Large intestine (tissue), 3 donors: ENCODE measurements at regions not wholly inside any gene's neighbourhood (a gene's known extent, or its start where the extent isn't known, plus 50 kb on each side); places are given as distances from the start of the nearest gene placed in this dataset.

Experiments
- DNase-seq, 2 donors: peaks; one replicate each; pipeline versions ENCODE4 v3.0.0 to v3.0.0-alpha.2; 2013
- H3K27ac ChIP-seq: one replicate; pipeline ENCODE4 v1.5.1; 2013; ENCODE audit warnings: low read length
- H3K27me3 ChIP-seq: 2 replicates; pipeline ENCODE4 v1.6.1; 2013; ENCODE audit warnings: low read length; ENCODE audit not compliant: control insufficient read depth, insufficient read depth
- H3K36me3 ChIP-seq: 2 replicates; pipeline ENCODE4 v1.6.1; 2013; ENCODE audit warnings: low read length; ENCODE audit not compliant: control insufficient read depth, insufficient read depth
- H3K4me1 ChIP-seq: one replicate; pipeline ENCODE4 v1.6.1; 2013; ENCODE audit warnings: low read length; ENCODE audit not compliant: control insufficient read depth, insufficient read depth
- H3K4me3 ChIP-seq: one replicate; pipeline ENCODE4 v1.5.1; 2013; ENCODE audit warnings: low read length
- H3K9me3 ChIP-seq: one replicate; pipeline ENCODE4 v1.6.1; 2013; ENCODE audit warnings: mild to moderate bottlenecking, low read depth, low read length, moderate library complexity; ENCODE audit not compliant: control insufficient read depth
- WGBS: methylation state at CpG from one replicate; pipeline ENCODE4 v1.1.5; 2013; ENCODE audit warnings: low lambda C conversion rate; ENCODE audit not compliant: insufficient coverage; 5-methylcytosine and 5-hydroxymethylcytosine counted together

- Histone ChIP-seq H3K27me3 (peaks cover 55% of the 10 kb centered on the region), H3K9me3 (no peaks in the 10 kb centered on the region), H3K4me3 (no peak overlapping the region), H3K27ac (no peak overlapping the region), H3K4me1 (no peaks in the 10 kb centered on the region), H3K36me3 (no peaks in the 10 kb centered on the region)
- DNase-seq, result no peak
- 67% methylated on average over 1 of the region's 2 CpGs for WGBS
Observed at GRCh38 chr15:79206940-79207339, 75.6 kb upstream of the ANKRD34C start.

GRCh38 chr15:79204886-79205675, 77.4 kb upstream of the ANKRD34C start:
- Histone ChIP-seq H3K27ac (no peak overlapping the region), H3K9me3 (no peaks in the 10 kb centered on the region), H3K36me3 (no peaks in the 10 kb centered on the region), H3K4me1 (no peaks in the 10 kb centered on the region), H3K4me3 (no peak overlapping the region), H3K27me3 (peaks cover 44% of the 10 kb centered on the region)
- no peak for DNase-seq
- WGBS, result no CpG with 5 or more reads among the region's 16 CpGs

- Histone ChIP-seq H3K4me3 (no peak overlapping the region), H3K9me3 (no peaks in the 10 kb centered on the region), H3K4me1 (no peaks in the 10 kb centered on the region), H3K36me3 (no peaks in the 10 kb centered on the region), H3K27ac (no peak overlapping the region), H3K27me3 (peaks cover 3% of the 10 kb centered on the region)
- DNase-seq, result no peak
- no CpG with 5 or more reads among the region's 6 CpGs for WGBS
Observed at GRCh38 chr15:79198461-79198860, 84.1 kb upstream of the ANKRD34C start.

GRCh38 chr15:79197285-79197684, 85.2 kb upstream of the ANKRD34C start:
- no peak for DNase-seq
- Histone ChIP-seq H3K36me3 (no peaks in the 10 kb centered on the region), H3K4me1 (no peaks in the 10 kb centered on the region), H3K4me3 (no peak overlapping the region), H3K27me3 (peaks cover 13% of the 10 kb centered on the region), H3K9me3 (no peaks in the 10 kb centered on the region), H3K27ac (no peak overlapping the region)
- no CpG with 5 or more reads among the region's 7 CpGs for WGBS

- Histone ChIP-seq H3K4me3 (no peak overlapping the region), H3K27me3 (peaks cover 13% of the 10 kb centered on the region), H3K27ac (no peak overlapping the region), H3K36me3 (no peaks in the 10 kb centered on the region), H3K9me3 (no peaks in the 10 kb centered on the region), H3K4me1 (no peaks in the 10 kb centered on the region)
- DNase-seq, result no peak
- WGBS, result no CpG with 5 or more reads among the region's 5 CpGs
Observed at GRCh38 chr15:79195802-79196201, 86.7 kb upstream of the ANKRD34C start.

- Histone ChIP-seq H3K4me1 (no peaks in the 10 kb centered on the region), H3K27ac (no peak overlapping the region), H3K36me3 (no peaks in the 10 kb centered on the region), H3K27me3 (peaks cover 13% of the 10 kb centered on the region), H3K9me3 (no peaks in the 10 kb centered on the region), H3K4me3 (no peak overlapping the region)
- DNase-seq, result no peak
- 100% methylated on average over 1 of the region's 4 CpGs for WGBS
Observed at GRCh38 chr15:79195239-79195638, 87.3 kb upstream of the ANKRD34C start.

- WGBS, result 83% methylated on average over 1 of the region's 3 CpGs
- peaks cover 16% of the 10 kb centered on the region for H3K27me3 ChIP-seq
- H3K4me3 ChIP-seq, result no peak overlapping the region
Observed at GRCh38 chr15:79194386-79194785, 88.1 kb upstream of the ANKRD34C start.

GRCh38 chr15:79193549-79193948, 89.0 kb upstream of the ANKRD34C start:
- H3K4me3 ChIP-seq, result no peak overlapping the region
- no peak for DNase-seq
- H3K9me3 ChIP-seq, result no peaks in the 10 kb centered on the region
- H3K27ac ChIP-seq, result no peak overlapping the region
- H3K4me1 ChIP-seq, result no peaks in the 10 kb centered on the region
- peaks cover 16% of the 10 kb centered on the region for H3K27me3 ChIP-seq
- WGBS, result 88% methylated on average over 1 of the region's 2 CpGs
- H3K36me3 ChIP-seq, result no peaks in the 10 kb centered on the region

More at GRCh38 chr15:79194386-79194785, 88.1 kb upstream of the ANKRD34C start:
- Histone ChIP-seq H3K27ac (no peak overlapping the region), H3K36me3 (no peaks in the 10 kb centered on the region), H3K9me3 (no peaks in the 10 kb centered on the region), H3K4me1 (no peaks in the 10 kb centered on the region)
- no peak for DNase-seq

GRCh38 chr15:79193103-79193502, 89.4 kb upstream of the ANKRD34C start:
- Histone ChIP-seq H3K36me3 (no peaks in the 10 kb centered on the region), H3K4me1 (no peaks in the 10 kb centered on the region), H3K9me3 (no peaks in the 10 kb centered on the region), H3K4me3 (no peak overlapping the region), H3K27ac (no peak overlapping the region), H3K27me3 (peaks cover 16% of the 10 kb centered on the region)
- no CpG with 5 or more reads among the region's 6 CpGs for WGBS
- no peak for DNase-seq

GRCh38 chr15:79192462-79193036, 90.0 kb upstream of the ANKRD34C start:
- no peaks in the 10 kb centered on the region for H3K36me3 ChIP-seq
- no CpG with 5 or more reads among the region's 10 CpGs for WGBS
- H3K27ac ChIP-seq, result no peak overlapping the region
- peaks cover 16% of the 10 kb centered on the region for H3K27me3 ChIP-seq
- DNase-seq, result no peak
- no peaks in the 10 kb centered on the region for H3K4me1 ChIP-seq
- H3K4me3 ChIP-seq, result no peak overlapping the region
- no peaks in the 10 kb centered on the region for H3K9me3 ChIP-seq

- Histone ChIP-seq H3K36me3 (no peaks in the 10 kb centered on the region), H3K4me1 (no peaks in the 10 kb centered on the region), H3K4me3 (no peak overlapping the region), H3K9me3 (no peaks in the 10 kb centered on the region), H3K27me3 (peaks cover 14% of the 10 kb centered on the region), H3K27ac (no peak overlapping the region)
- DNase-seq, result no peak
- WGBS, result no CpG with 5 or more reads among the region's 8 CpGs
Observed at GRCh38 chr15:79190093-79190492, 92.4 kb upstream of the ANKRD34C start.
